DND-41 (cell line): ENCODE measurements at regions not wholly inside any gene's neighbourhood (a gene's known extent, or its start where the extent isn't known, plus 50 kb on each side); places are given as distances from the start of the nearest gene placed in this dataset.

Experiments
- CTCF ChIP-seq: IDR thresholded peaks from 2 replicates; pipeline ENCODE4 v1.5.1; 2012; ENCODE audit warnings: borderline replicate concordance, low read length, moderate library complexity, mild to moderate bottlenecking; ENCODE audit not compliant: poor library complexity, severe bottlenecking; ENCODE audit errors: extremely low read depth
- EZH2 ChIP-seq: IDR thresholded peaks from 3 replicates; pipeline ENCODE4 v1.6.1; 2012; ENCODE audit warnings: borderline replicate concordance, low read depth, mild to moderate bottlenecking, moderate library complexity, low read length, inconsistent platforms; ENCODE audit not compliant: severe bottlenecking

GRCh38 chr2:36027616-36028015 lies 328.0 kb upstream of the CRIM1 start:
- TF ChIP-seq CTCF (no peak), EZH2 (no peak)
